SK-N-SH (cell line): ENCODE measurements at regions not wholly inside any gene's neighbourhood (a gene's known extent, or its start where the extent isn't known, plus 50 kb on each side); places are given as distances from the start of the nearest gene placed in this dataset.

ENCODE experiments used
- CTCF ChIA-PET: fragments of 300-600, 350-600 bp; formaldehyde crosslinking; extraction: SDS; loops from one replicate; lab custom pipeline; 2021; lab: Yijun Ruan, JAX
- POLR2A ChIA-PET: fragments of 350-600 bp; sonication (Branson Sonifier 250); formaldehyde crosslinking; extraction: SDS; loops from one replicate; lab custom pipeline; 2020; ENCODE audit warnings: antibody characterized with exemption, inconsistent platforms; lab: Yijun Ruan, JAX
- DNase-seq: peaks from one replicate; pipeline ENCODE4 v3.0.0; 2012
- H2AFZ ChIP-seq: fragments of 200-600 bp; sonication (generic); 2 replicates; pipeline ENCODE4 v1.8.1; 2016; ENCODE audit warnings: antibody characterized with exemption, mild to moderate bottlenecking, low read depth
- H3F3A ChIP-seq: fragments of 200-600 bp; sonication (generic); replicated peaks from 2 replicates; pipeline ENCODE3; 2016; ENCODE audit warnings: antibody characterized with exemption, mild to moderate bottlenecking; ENCODE audit not compliant: insufficient read depth
- H3K27ac ChIP-seq, 2 experiments: fragments of 200-500 bp in 1 of 2; fragments of 200-600 bp in 1 of 2; sonication (Bioruptor generic) in 1 of 2; sonication (generic), shearing (Covaris generic) in 1 of 2; 2 replicates each; pipeline versions ENCODE4 v1.5.1 to v1.6.1; 2014 to 2016; ENCODE audit warnings: low read depth in 2 of 2, inconsistent platforms in 1 of 2, low read length in 1 of 2, mild to moderate bottlenecking in 1 of 2, mixed read lengths in 1 of 2
- H3K27me3 ChIP-seq: fragments of 200-600 bp; sonication (generic), shearing (Covaris generic); 2 replicates; pipeline ENCODE4 v1.6.1; 2016; ENCODE audit warnings: mixed run types; ENCODE audit not compliant: insufficient read depth
- H3K36me3 ChIP-seq, 2 experiments: fragments of 200-500 bp in 1 of 2; fragments of 200-600 bp in 1 of 2; sonication (Bioruptor generic) in 1 of 2; sonication (generic) in 1 of 2; replicated peaks in 1 of 2; 2 replicates each; pipeline versions ENCODE3 to v1.5.1; 2014 to 2016; ENCODE audit warnings: low read length in 1 of 2, mild to moderate bottlenecking in 1 of 2; ENCODE audit not compliant: insufficient read depth in 2 of 2, control insufficient read depth in 1 of 2
- H3K4me1 ChIP-seq, 2 experiments: fragments of 200-500 bp in 1 of 2; fragments of 200-600 bp in 1 of 2; sonication (Bioruptor generic) in 1 of 2; sonication (generic), shearing (Covaris generic) in 1 of 2; 2 replicates each; pipeline versions ENCODE4 v1.5.1 to v1.6.1; 2014 to 2016; ENCODE audit warnings: low read depth in 1 of 2, low read length in 1 of 2, mixed run types in 1 of 2; ENCODE audit not compliant: insufficient read depth in 2 of 2, control insufficient read depth in 1 of 2
- H3K4me2 ChIP-seq: fragments of 200-600 bp; sonication (generic), shearing (Covaris generic); 2 replicates; pipeline ENCODE4 v1.6.1; 2017; ENCODE audit warnings: mixed run types
- H3K4me3 ChIP-seq, 2 experiments: fragments of 200-500 bp in 1 of 2; fragments of 200-600 bp in 1 of 2; sonication (Bioruptor generic) in 1 of 2; sonication (generic), shearing (Covaris generic) in 1 of 2; 2 replicates each; pipeline versions ENCODE4 v1.5.1 to v1.8.1; 2014 to 2016; ENCODE audit warnings: low read depth in 2 of 2, inconsistent platforms in 1 of 2, low read length in 1 of 2, mild to moderate bottlenecking in 1 of 2, mixed read lengths in 1 of 2, moderate library complexity in 1 of 2
- H3K79me2 ChIP-seq: fragments of 200-600 bp; sonication (generic); 2 replicates; pipeline ENCODE4 v1.8.1; 2017; ENCODE audit warnings: mild to moderate bottlenecking; ENCODE audit not compliant: insufficient read depth
- H3K9ac ChIP-seq: fragments of 200-600 bp; sonication (generic); 2 replicates; pipeline ENCODE4 v1.6.1; 2017; ENCODE audit warnings: mixed run types
- H3K9me2 ChIP-seq: fragments of 200-600 bp; sonication (generic); 2 replicates; pipeline ENCODE4 v1.6.1; 2017; ENCODE audit warnings: mixed run types
- H3K9me3 ChIP-seq: fragments of 200-600 bp; sonication (generic); 2 replicates; pipeline ENCODE4 v1.6.1; 2017; ENCODE audit warnings: mixed run types, mild to moderate bottlenecking, moderate library complexity
- H4K20me1 ChIP-seq: fragments of 200-600 bp; sonication (generic); 2 replicates; pipeline ENCODE4 v1.6.1; 2017; ENCODE audit warnings: mild to moderate bottlenecking, mixed run types; ENCODE audit not compliant: insufficient read depth
- CHD2 ChIP-seq: fragments of 150-350 bp; IDR thresholded peaks from 2 replicates; pipeline ENCODE4 v1.6.1; 2018; ENCODE audit warnings: low read length; ENCODE audit not compliant: partially characterized antibody
- EP300 ChIP-seq, 2 experiments: IDR thresholded peaks; 2 replicates each; pipeline versions ENCODE4 v1.4.0 to v1.6.1; 2012; ENCODE audit warnings: borderline replicate concordance in 1 of 2, low read depth in 1 of 2, low read length in 1 of 2
- EZH2phosphoT487 ChIP-seq: fragments of 200-600 bp; sonication (generic); IDR thresholded peaks from 2 replicates; pipeline ENCODE4 v1.6.1; 2017; ENCODE audit warnings: low read depth, mixed run types, mild to moderate bottlenecking, antibody characterized with exemption, moderate library complexity, borderline replicate concordance
- FOSL2 ChIP-seq: IDR thresholded peaks from 2 replicates; pipeline ENCODE4 v1.4.0; 2012; ENCODE audit warnings: low read depth, mild to moderate bottlenecking, moderate library complexity, borderline replicate concordance
- FOXM1 ChIP-seq: IDR thresholded peaks from 2 replicates; pipeline ENCODE4 v1.4.0; 2012; ENCODE audit warnings: low read depth, mild to moderate bottlenecking
- GATA2 ChIP-seq: sonication (generic); formaldehyde crosslinking; IDR thresholded peaks from 2 replicates; pipeline ENCODE4 v1.5.0; 2020; ENCODE audit warnings: mild to moderate bottlenecking, missing genetic modification reagents
- MEF2A ChIP-seq: IDR thresholded peaks from 2 replicates; pipeline ENCODE4 v1.4.0; 2012; ENCODE audit warnings: low read depth, borderline replicate concordance
- MXI1 ChIP-seq: IDR thresholded peaks from 2 replicates; pipeline ENCODE4 v1.6.1; 2012; ENCODE audit warnings: mild to moderate bottlenecking, low read depth, low read length, improper control_type of control experiment
- NRF1 ChIP-seq: IDR thresholded peaks from 2 replicates; pipeline ENCODE4 v1.6.1; 2012; ENCODE audit warnings: low read depth, mild to moderate bottlenecking, low read length
- RAD21 ChIP-seq: IDR thresholded peaks from 2 replicates; pipeline ENCODE4 v1.6.1; 2012; ENCODE audit warnings: mild to moderate bottlenecking, low read length
- RCOR1 ChIP-seq: fragments of 150-350 bp; IDR thresholded peaks from 2 replicates; pipeline ENCODE4 v1.6.1; 2017; ENCODE audit warnings: antibody characterized with exemption, low read length
- RXRA ChIP-seq: IDR thresholded peaks from 2 replicates; pipeline ENCODE4 v1.4.0; 2012; ENCODE audit warnings: low read depth, mild to moderate bottlenecking, borderline replicate concordance
- SMC3 ChIP-seq: IDR thresholded peaks from 2 replicates; pipeline ENCODE4 v1.6.1; 2012; ENCODE audit warnings: low read depth, low read length, improper control_type of control experiment
- ZBTB33 ChIP-seq: IDR thresholded peaks from 2 replicates; pipeline ENCODE4 v1.4.0; 2012; ENCODE audit warnings: low read depth, borderline replicate concordance
- WGBS: methylation state at CpG from one replicate; pipeline ENCODE4 v1.1.6; 2017; ENCODE audit warnings: low lambda C conversion rate; 5-methylcytosine and 5-hydroxymethylcytosine counted together

- 91% methylated on average over 3 of the region's 3 CpGs for WGBS
- Histone ChIP-seq H2AFZ (no peak overlapping the region), H3K27ac (no peak overlapping the region), H3K9ac (no peak overlapping the region), H3K9me3 (no peaks in the 10 kb centered on the region), H3K36me3 (no peaks in the 10 kb centered on the region), H3K27me3 (no peaks in the 10 kb centered on the region), H3K9me2 (no peaks in the 10 kb centered on the region), H3K79me2 (no peaks in the 10 kb centered on the region), H3K4me3 (no peak overlapping the region), H3K4me2 (no peak overlapping the region), H4K20me1 (no peaks in the 10 kb centered on the region), H3K4me1 (no peaks in the 10 kb centered on the region), H3F3A (no peaks in the 10 kb centered on the region)
- TF ChIP-seq RCOR1: no peak
- TF ChIP-seq MEF2A: no peak
- TF ChIP-seq FOSL2: no peak
- no peak for TF ChIP-seq NRF1
- no peak for TF ChIP-seq RXRA
- no peak for TF ChIP-seq GATA2 (CRISPR knock-in tag)
- TF ChIP-seq EZH2phosphoT487: no peak
- TF ChIP-seq ZBTB33: no peak
- no peak for TF ChIP-seq RAD21
- no peak for TF ChIP-seq MXI1
- no peak for DNase-seq
- CTCF ChIA-PET: no interaction called here
- POLR2A ChIA-PET: no interaction called here
These were observed 160.8 kb upstream of the PHACTR1 start for GRCh38 chr6:12555781-12556180.

- H3K4me1 ChIP-seq: no peaks in the 10 kb centered on the region
- H3K27ac ChIP-seq: no peak overlapping the region
- H3K79me2 ChIP-seq: no peaks in the 10 kb centered on the region
- no peaks in the 10 kb centered on the region for H3F3A ChIP-seq
- H3K9ac ChIP-seq: no peak overlapping the region
- ChIA-PET POLR2A (no interaction called here), CTCF (interaction anchor here (0.9 kb wide), 1 partner anchor 14 kb away, joined by 3 read pairs; no protein-coding TSS in a partner anchor)
- H3K9me2 ChIP-seq: no peaks in the 10 kb centered on the region
- WGBS: 95% methylated on average over 2 of the region's 2 CpGs
- no peaks in the 10 kb centered on the region for H3K36me3 ChIP-seq
- H3K4me3 ChIP-seq: no peak overlapping the region
- H4K20me1 ChIP-seq: no peaks in the 10 kb centered on the region
- TF ChIP-seq SMC3 (no peak), EP300 (IDR thresholded peaks at IDR 0.05; ENCODE audit: borderline replicate concordance in 1 of 2, low read depth in 1 of 2, low read length in 1 of 2) (no peak), RAD21 (no peak), FOXM1 (no peak), CHD2 (no peak)
- no peaks in the 10 kb centered on the region for H3K9me3 ChIP-seq
- no peak overlapping the region for H3K4me2 ChIP-seq
- H2AFZ ChIP-seq: no peak overlapping the region
- no peaks in the 10 kb centered on the region for H3K27me3 ChIP-seq
- DNase-seq: no peak
These were observed 158.8 kb upstream of the PHACTR1 start for GRCh38 chr6:12557765-12558164.
